Hepatic stellate cell (primary cell): ENCODE measurements at regions not wholly inside any gene's neighbourhood (a gene's known extent, or its start where the extent isn't known, plus 50 kb on each side); places are given as distances from the start of the nearest gene placed in this dataset.

ENCODE experiments used
- DNase-seq: peaks from one replicate; pipeline ENCODE4 v3.0.0; 2011; ENCODE audit warnings: low spot score

DNA sequence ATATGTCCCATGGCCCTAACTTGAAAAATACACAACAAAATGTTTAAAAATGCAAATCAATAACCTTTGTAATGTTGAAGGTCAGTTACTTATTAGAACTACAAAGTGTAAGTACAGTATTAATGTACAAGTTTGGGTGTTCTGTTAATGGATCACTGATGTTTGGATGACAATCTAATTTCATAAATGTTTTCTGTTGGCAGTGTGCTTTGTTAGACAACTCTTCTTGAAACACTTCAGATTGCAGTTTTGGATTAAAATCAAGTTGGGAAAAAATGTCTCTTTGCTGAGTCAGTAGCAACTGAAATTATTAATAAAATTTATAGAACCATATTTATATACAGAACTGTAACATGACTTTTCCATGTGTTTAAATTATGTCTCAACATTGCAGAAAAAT is 1063.5 kb upstream of the PCDH9 start:
- DNase-seq = no peak

- no peak for DNase-seq
These were observed 1062.5 kb upstream of the PCDH9 start for GRCh38 chr13:68292601-68293000.

DNA sequence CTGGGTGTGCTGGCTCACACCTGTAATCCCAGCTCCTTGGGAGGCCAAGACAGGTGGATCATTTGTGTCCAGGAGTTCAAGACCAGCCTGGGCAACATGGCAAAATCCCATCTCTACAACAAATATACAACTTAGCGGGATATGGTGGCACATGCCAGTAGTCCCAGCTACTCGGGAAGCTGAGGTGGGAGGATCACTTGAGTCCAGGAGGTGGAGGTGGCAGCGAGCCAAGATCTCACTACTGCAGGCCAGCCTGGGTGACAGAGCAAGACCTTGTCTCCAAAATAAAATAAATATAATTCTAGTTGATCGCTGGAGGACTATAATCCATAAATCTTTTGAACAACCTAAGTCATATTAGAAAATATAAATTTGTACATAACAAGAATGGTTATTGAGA is 1061.5 kb upstream of the PCDH9 start:
- no peak for DNase-seq

DNA sequence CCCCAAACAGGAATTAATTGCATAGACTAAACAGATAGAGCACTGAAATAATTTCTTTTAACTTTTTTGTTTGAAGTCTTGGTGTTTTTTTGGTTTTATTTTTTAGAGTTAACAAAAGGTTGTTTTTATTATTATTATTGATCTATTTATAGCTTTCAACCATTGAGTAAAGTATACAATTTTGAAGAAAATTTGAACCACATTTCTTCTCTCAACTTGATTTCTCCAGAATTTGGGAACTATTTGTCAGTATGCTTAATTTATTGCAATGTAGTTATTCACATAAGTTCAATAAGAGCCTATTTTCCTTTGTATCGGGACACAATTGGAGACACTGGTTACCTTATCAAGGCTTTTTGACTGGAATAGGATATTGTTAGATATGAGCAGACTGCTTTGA is 1045.6 kb upstream of the PCDH9 start:
- no peak for DNase-seq

DNA sequence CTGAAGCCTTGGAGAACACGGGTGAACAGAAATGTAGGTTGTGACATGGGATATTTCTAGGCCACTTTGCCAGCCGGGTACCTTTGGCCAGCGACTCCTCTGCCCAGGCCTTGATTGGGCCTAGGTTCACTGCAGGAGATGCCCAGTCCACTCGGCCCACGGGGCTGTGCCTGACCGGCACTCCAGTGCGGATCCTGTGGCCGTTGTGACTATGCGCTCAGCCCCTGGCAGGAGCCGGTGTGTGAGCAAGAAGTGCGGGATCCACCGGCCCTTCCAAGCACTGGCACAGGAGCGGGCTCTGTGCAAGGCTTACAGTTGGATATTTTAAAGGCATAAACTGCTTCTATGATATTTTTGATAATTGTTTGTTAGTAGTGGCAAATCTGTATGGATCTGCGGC is 1042.5 kb upstream of the PCDH9 start:
- no peak for DNase-seq

- DNase-seq = no peak
These were observed 1034.6 kb upstream of the PCDH9 start for GRCh38 chr13:68264692-68265091.

- no peak for DNase-seq
These were observed 1031.0 kb upstream of the PCDH9 start for GRCh38 chr13:68261105-68261504.

GRCh38 chr13:68257111-68257842 is 1027.1 kb upstream of the PCDH9 start:
- no peak for DNase-seq

GRCh38 chr13:68254151-68254550 is 1024.0 kb upstream of the PCDH9 start:
- DNase-seq = no peak

GRCh38 chr13:68234274-68234673 is 1004.1 kb upstream of the PCDH9 start:
- no peak for DNase-seq

- no peak for DNase-seq
These were observed 1002.4 kb upstream of the PCDH9 start for GRCh38 chr13:68232351-68233130.

- no peak for DNase-seq
These were observed 984.7 kb upstream of the PCDH9 start for GRCh38 chr13:68214691-68215415.

GRCh38 chr13:68199271-68199670 is 969.1 kb upstream of the PCDH9 start:
- DNase-seq = no peak

GRCh38 chr13:68190818-68191217 is 960.7 kb upstream of the PCDH9 start:
- no peak for DNase-seq

- no peak for DNase-seq
These were observed 955.5 kb upstream of the PCDH9 start for GRCh38 chr13:68185444-68186141.

DNA sequence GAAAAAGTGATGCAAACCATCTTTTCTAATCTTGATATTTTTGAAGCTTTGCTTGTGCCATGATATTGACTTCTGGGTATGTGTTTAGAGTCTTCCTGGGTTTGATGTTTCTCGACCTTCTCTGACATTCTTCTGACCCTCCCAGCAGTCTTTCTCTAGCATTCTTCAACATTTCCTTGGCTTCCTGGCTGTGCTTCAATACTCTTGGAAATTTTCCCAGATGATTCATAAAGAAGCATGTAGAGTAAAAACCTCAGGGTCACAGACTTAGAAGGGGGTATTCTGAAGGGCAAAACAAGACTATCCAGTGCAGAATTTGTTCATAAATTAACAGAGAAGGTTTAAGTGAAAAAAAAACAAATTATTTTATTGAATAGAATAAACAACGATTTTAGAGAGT is 946.3 kb upstream of the PCDH9 start:
- peak; percentile 30 for DNase-seq

DNA sequence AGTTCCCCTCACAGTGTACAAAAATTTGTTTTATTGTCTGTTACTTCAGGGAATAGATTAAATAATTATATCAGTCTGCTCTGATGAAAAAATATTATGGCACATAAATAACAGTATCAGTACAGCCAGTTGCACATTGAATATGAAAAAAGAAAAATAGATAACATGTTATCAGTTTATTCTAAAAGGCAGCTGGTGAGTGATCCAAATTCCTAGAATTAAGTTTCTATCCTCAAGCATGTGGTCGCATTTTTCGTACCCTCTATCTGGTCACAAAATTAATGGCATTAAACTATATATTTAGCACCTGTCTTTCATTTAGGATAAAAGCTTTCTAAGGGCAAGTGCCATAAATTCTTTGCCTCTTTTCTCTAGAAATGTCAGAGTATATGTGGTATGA is 944.8 kb upstream of the PCDH9 start:
- DNase-seq = no peak

DNA sequence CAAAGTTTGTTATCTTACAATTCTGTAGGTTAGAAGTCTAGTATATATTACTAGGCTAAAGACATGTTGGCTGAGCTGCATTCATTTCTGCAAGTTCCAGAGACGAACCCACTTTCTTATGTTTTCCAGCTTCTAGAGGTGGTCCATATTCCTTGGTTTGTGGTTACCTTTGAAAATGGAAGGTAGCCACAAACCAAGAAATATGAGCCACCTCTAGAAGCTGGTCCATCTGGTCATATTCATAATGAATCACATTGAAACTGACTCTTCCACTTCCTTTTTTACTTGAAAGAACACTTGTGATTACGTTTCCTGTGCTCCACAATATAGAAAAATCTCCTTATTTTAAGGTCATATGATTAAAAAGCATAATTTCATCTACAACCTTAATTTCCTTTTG is 943.0 kb upstream of the PCDH9 start:
- no peak for DNase-seq

- DNase-seq = no peak
These were observed 940.8 kb upstream of the PCDH9 start for GRCh38 chr13:68170961-68171360.

- no peak for DNase-seq
These were observed 938.3 kb upstream of the PCDH9 start for GRCh38 chr13:68168448-68168847.

DNA sequence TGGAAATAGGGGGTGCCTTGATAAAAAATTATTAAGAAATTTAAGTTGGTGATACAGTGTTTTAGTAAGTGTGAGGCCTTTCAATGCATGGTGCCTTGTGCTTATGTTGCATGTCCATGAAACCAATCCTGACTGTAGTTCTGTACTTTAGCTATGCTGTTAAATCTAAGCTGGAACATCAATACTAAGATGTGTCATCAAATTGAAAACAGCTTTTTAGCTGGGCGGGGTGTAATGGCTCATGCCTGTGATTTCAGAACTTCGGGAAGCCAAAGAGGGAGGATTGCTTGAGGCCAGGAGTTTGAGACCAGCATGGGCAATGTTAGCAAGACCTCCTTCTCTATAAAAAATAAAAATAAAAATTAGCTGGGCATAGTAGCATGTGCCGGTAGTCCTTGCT is 930.3 kb upstream of the PCDH9 start:
- DNase-seq = no peak

- no peak for DNase-seq
These were observed 922.3 kb upstream of the PCDH9 start for GRCh38 chr13:68152414-68152813.
